ENCODE measurements at regions not wholly inside any gene's neighbourhood (a gene's known extent, or its start where the extent isn't known, plus 50 kb on each side); places are given as distances from the start of the nearest gene placed in this dataset.

DNA sequence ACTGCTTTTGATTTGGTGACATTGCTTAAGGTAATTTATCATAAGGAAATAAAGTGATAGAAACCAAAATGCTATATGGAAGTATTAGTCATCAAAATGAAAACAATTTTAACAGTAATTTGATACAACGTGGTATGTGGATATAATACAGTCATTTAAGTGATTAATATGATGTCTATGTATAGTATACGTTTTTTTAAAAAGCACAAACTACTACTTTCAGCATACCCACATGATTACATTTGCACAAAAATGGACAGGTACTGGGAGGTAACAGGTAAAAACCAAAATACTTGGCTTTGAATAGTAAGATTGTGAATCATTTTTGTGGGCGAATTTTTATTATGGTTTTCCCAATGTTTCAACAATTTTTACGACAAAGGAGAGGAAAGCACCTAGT is 97.6 kb downstream of the OGFRL1 start:
- Histone ChIP-seq H3K27me3 (ENCODE audit: control insufficient read depth, insufficient read depth, low read length) (no peaks in the 10 kb centered on the region), H3K9ac (ENCODE audit: low read length) (no peak overlapping the region), H3K4me3 (ENCODE audit: low read length) (no peak overlapping the region), H3K4me1 (ENCODE audit: control insufficient read depth, low read depth, low read length) (peaks cover 25% of the 10 kb centered on the region), H3K9me3 (ENCODE audit: control insufficient read depth, low read depth, low read length) (no peaks in the 10 kb centered on the region), H3K27ac (ENCODE audit: low read length) (no peak overlapping the region), H3K36me3 (ENCODE audit: control insufficient read depth, low read depth, low read length) (no peaks in the 10 kb centered on the region)

DNA sequence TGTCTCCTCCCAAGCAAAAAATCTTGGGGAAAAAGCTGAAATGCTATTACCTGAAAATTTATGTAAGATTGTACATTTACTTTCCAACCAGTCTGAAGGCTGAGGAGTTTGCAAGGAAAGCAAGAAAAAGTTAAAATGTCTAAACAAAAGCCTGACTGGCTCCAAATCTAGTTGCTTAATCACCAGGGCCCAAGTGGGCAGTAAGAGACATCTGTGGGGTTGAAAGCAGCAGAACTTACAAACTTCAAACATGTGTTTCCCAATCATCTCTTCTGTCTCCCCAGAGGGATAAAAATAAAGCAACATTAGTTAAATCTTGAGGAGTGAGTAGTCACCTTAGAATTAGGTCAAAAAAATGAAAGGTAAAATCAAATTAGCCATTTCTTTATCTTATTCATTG is 98.6 kb downstream of the OGFRL1 start:
- Histone ChIP-seq H3K27ac (ENCODE audit: low read length) (no peak overlapping the region), H3K36me3 (ENCODE audit: control insufficient read depth, low read depth, low read length) (no peaks in the 10 kb centered on the region), H3K9me3 (ENCODE audit: control insufficient read depth, low read depth, low read length) (no peaks in the 10 kb centered on the region), H3K4me3 (ENCODE audit: low read length) (no peak overlapping the region), H3K27me3 (ENCODE audit: control insufficient read depth, insufficient read depth, low read length) (no peaks in the 10 kb centered on the region), H3K4me1 (ENCODE audit: control insufficient read depth, low read depth, low read length) (peaks cover 25% of the 10 kb centered on the region), H3K9ac (ENCODE audit: low read length) (no peak overlapping the region)

DNA sequence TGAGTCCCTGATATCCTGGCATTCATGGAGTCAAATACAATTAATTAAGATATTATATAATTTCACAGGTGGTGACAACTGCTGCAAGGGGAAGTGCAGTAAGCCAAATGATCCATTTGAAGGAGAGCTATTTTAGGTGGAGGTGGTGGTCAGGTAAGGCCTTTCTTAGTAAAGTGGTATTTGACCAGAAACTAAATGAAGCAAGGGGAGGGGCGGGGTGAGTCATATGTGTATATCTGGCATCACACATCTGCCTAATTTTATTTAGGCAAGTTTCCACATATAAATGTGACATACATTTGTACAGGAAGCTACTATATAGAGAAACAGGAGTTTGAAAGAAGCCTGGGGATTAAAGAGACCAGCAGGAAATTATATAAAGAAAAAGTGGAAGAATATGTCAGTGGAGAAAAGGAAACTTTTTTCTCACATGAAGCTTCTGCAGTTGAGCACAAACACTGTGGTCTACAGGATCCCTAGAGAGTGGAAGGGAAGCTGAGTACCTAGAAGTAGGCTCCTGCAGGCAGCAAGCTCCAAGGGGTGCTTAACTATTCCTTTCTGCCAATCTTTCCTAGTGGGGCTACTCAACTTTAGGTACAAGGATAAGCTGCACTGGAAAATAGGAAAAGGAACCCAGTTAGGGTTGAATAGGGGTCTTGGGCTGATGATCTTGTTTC is 99.6 kb downstream of the OGFRL1 start:
- H3K9ac ChIP-seq (ENCODE audit: low read length): no peak overlapping the region
- no peaks in the 10 kb centered on the region for H3K27me3 ChIP-seq (ENCODE audit: control insufficient read depth, insufficient read depth, low read length)
- H3K27ac ChIP-seq (ENCODE audit: low read length): no peak overlapping the region
- peaks cover 25% of the 10 kb centered on the region for H3K4me1 ChIP-seq (ENCODE audit: control insufficient read depth, low read depth, low read length)
- no peaks in the 10 kb centered on the region for H3K9me3 ChIP-seq (ENCODE audit: control insufficient read depth, low read depth, low read length)
- H3K4me3 ChIP-seq (ENCODE audit: low read length): no peak overlapping the region
- no peaks in the 10 kb centered on the region for H3K36me3 ChIP-seq (ENCODE audit: control insufficient read depth, low read depth, low read length)

DNA sequence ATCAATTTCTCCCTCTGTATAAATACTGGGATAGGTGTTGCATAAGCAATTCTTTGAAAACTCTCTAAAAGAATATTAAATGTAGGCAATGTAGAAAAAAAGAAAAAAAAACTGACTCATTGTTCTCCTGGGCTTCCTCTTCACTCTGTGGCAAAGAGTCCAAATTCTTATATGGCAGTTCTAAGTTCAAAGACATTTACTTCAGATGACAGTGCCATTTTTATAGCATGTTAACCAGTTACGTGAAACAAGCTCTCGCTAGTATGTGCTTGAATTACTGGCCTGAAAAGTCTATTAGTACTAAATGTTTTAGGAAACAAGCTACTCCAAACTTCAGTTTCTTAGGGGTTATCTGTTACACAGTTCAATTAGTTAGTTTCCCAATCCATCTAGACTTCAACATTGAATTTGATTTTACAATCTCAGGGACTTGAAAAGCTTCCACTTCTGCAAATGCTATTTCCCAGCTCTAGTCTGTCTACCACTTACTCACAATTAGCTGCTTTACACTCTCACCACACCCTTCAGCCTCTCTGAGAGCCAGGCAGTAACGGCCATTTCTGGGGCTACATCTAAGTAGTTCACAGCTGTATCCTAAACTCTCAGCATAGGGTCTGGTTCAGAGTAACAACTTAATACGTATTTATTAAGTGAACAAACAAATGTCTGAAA is 100.4 kb downstream of the OGFRL1 start:
- no peaks in the 10 kb centered on the region for H3K36me3 ChIP-seq (ENCODE audit: control insufficient read depth, low read depth, low read length)
- H3K27me3 ChIP-seq (ENCODE audit: control insufficient read depth, insufficient read depth, low read length): no peaks in the 10 kb centered on the region
- H3K4me1 ChIP-seq (ENCODE audit: control insufficient read depth, low read depth, low read length): peaks cover 25% of the 10 kb centered on the region
- no peaks in the 10 kb centered on the region for H3K9me3 ChIP-seq (ENCODE audit: control insufficient read depth, low read depth, low read length)
- H3K9ac ChIP-seq (ENCODE audit: low read length): no peak overlapping the region
- no peak overlapping the region for H3K27ac ChIP-seq (ENCODE audit: low read length)
- H3K4me3 ChIP-seq (ENCODE audit: low read length): no peak overlapping the region

DNA sequence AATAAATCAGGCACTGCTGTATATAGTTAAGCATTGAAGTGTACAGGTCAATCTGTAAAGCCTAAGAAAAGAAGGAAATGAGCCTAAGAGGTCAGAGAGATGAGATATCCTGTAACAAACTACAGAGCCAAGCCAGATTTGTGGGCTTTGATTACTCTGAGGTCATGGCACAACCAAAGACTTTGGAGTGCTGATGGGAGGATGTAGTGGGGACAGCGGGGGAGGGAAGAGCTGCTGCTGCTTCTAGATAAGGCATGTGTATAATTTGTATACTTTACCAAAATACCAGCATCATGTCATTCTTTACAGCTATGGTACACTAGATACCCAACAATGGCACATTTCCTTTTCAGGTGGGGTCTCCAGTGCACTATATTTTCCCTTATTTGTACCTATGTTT is 102.5 kb downstream of the OGFRL1 start:
- no peak overlapping the region for H3K27ac ChIP-seq (ENCODE audit: low read length)

DNA sequence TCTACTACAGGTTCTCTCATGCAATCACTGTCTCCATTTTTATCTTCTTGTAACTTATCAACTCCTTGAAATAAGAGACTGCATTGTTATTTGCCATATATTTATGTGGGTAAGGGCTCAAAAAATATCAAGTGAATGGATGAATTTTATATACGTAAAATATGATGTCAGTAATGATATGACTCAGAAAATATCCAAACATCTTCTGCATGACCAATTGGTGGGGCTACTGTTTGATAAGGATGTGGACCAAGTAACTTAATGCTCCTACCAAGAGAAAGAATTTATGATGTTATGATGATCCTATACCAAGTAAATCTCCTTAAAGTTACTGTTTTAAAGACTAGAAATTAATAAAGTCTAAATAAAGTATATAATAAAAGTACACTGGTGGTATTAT is 103.7 kb downstream of the OGFRL1 start:
- H3K4me3 ChIP-seq (ENCODE audit: low read length): no peak overlapping the region
- no peaks in the 10 kb centered on the region for H3K27me3 ChIP-seq (ENCODE audit: control insufficient read depth, insufficient read depth, low read length)
- no peaks in the 10 kb centered on the region for H3K9me3 ChIP-seq (ENCODE audit: control insufficient read depth, low read depth, low read length)
- H3K4me1 ChIP-seq (ENCODE audit: control insufficient read depth, low read depth, low read length): peaks cover 13% of the 10 kb centered on the region
- no peak overlapping the region for H3K27ac ChIP-seq (ENCODE audit: low read length)
- H3K36me3 ChIP-seq (ENCODE audit: control insufficient read depth, low read depth, low read length): no peaks in the 10 kb centered on the region
- H3K9ac ChIP-seq (ENCODE audit: low read length): no peak overlapping the region

More for the DNA sequence above, 102.5 kb downstream of the OGFRL1 start:
- Histone ChIP-seq H3K4me3 (ENCODE audit: low read length) (no peak overlapping the region), H3K36me3 (ENCODE audit: control insufficient read depth, low read depth, low read length) (no peaks in the 10 kb centered on the region), H3K27me3 (ENCODE audit: control insufficient read depth, insufficient read depth, low read length) (no peaks in the 10 kb centered on the region), H3K9me3 (ENCODE audit: control insufficient read depth, low read depth, low read length) (no peaks in the 10 kb centered on the region), H3K4me1 (ENCODE audit: control insufficient read depth, low read depth, low read length) (peaks cover 24% of the 10 kb centered on the region), H3K9ac (ENCODE audit: low read length) (no peak overlapping the region)

DNA sequence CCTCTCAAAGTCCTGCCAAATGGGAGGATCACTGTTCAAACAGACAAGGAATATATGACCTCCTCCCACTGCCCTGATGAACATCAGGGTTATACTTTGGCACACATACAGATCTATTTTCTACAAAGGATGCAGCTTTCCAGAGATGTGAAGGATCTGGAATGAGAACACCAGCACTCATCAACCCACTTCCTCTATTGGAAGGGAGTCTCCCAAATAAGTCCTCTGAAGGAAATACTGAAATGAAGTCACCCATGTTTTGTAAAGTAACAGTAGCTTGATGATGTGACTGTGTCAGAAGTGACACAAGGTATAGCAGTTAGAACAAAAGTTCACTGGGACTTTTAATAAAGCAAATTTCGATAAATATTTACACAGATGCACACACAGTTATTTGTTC is 104.9 kb downstream of the OGFRL1 start:
- no peak overlapping the region for H3K4me3 ChIP-seq (ENCODE audit: low read length)
- no peaks in the 10 kb centered on the region for H3K36me3 ChIP-seq (ENCODE audit: control insufficient read depth, low read depth, low read length)
- H3K9ac ChIP-seq (ENCODE audit: low read length): no peak overlapping the region
- H3K9me3 ChIP-seq (ENCODE audit: control insufficient read depth, low read depth, low read length): no peaks in the 10 kb centered on the region
- no peak overlapping the region for H3K27ac ChIP-seq (ENCODE audit: low read length)
- no peaks in the 10 kb centered on the region for H3K27me3 ChIP-seq (ENCODE audit: control insufficient read depth, insufficient read depth, low read length)
- H3K4me1 ChIP-seq (ENCODE audit: control insufficient read depth, low read depth, low read length): peaks cover 8% of the 10 kb centered on the region

DNA sequence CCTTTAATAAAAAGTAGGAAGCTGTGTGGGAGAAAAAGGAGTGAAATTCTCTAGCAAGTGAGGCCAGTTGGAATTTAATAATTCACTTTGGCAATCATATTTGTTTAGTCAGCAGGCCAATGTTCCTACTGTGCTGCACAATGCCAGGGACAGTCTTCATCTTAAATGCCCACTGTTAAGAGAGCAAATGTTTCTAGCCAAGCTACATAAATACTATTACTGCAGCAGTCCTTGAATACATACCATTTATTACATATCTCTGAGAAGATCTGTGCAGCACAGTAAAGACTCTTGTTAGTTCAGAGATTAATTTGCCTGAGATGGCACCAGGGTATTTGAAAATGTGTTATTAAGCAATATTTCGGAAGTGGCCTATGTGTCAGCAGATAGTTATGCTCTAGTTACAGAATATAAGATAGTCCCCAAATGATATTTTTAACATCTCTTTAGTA is 105.4 kb downstream of the OGFRL1 start:
- Histone ChIP-seq H3K4me3 (ENCODE audit: low read length) (no peak overlapping the region), H3K4me1 (ENCODE audit: control insufficient read depth, low read depth, low read length) (peaks cover 7% of the 10 kb centered on the region)

DNA sequence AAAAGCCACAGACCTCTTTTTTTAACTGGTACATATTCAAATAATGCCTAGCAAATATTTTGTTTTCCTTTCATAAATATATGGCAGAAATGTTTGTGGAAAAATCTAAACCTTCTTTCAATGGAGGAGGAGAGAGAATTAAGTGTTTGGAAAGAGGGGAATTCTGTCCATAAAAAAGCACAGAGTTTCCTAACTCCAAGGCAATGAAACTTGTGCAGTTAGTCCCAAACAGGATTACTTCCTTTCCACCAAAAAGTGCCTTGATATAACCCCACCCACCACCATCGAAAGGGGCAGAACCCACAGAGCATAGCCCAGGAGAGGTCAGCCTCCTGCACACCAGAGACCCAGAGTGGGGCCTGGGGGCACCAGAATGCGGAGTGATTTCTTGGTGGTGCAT is 106.3 kb downstream of the OGFRL1 start:
- Histone ChIP-seq H3K27me3 (ENCODE audit: control insufficient read depth, insufficient read depth, low read length) (no peaks in the 10 kb centered on the region), H3K27ac (ENCODE audit: low read length) (no peak overlapping the region), H3K4me3 (ENCODE audit: low read length) (no peak overlapping the region), H3K36me3 (ENCODE audit: control insufficient read depth, low read depth, low read length) (no peaks in the 10 kb centered on the region), H3K4me1 (ENCODE audit: control insufficient read depth, low read depth, low read length) (peaks cover 7% of the 10 kb centered on the region), H3K9me3 (ENCODE audit: control insufficient read depth, low read depth, low read length) (no peaks in the 10 kb centered on the region), H3K9ac (ENCODE audit: low read length) (no peak overlapping the region)

More for the DNA sequence above, 105.4 kb downstream of the OGFRL1 start:
- Histone ChIP-seq H3K9ac (ENCODE audit: low read length) (no peak overlapping the region), H3K9me3 (ENCODE audit: control insufficient read depth, low read depth, low read length) (no peaks in the 10 kb centered on the region), H3K27me3 (ENCODE audit: control insufficient read depth, insufficient read depth, low read length) (no peaks in the 10 kb centered on the region), H3K36me3 (ENCODE audit: control insufficient read depth, low read depth, low read length) (no peaks in the 10 kb centered on the region), H3K27ac (ENCODE audit: low read length) (no peak overlapping the region)

DNA sequence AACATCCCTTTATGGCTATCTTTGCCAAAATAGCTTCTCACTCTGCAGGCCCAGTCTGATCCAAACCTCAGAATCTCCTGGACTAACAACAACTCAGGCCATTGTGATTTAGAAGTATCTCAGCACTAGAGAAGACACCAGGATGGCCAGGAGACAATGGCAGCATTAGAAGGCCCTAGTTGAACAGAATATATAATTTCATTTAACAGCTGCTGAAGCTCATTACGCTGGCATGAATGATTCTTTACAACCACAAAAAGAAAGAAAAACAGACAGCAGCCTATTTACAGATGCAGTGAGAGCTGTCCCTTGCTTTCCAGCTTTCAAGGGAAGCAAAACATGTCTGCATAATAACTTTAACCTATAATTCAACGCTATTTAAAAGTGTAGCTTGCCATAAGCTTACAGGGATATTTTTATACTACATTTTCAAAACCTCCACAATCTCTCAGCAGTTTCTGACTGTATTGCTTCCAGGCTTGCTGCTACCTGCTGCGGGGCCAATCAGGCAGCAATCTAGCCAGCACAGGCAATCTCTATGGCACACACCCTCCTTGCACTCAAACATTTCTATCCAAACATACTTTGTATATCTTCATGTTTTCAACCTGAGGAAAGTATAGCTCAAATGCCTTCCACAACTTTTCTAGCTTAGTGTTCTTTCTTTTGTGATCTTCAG is 107.3 kb downstream of the OGFRL1 start:
- Histone ChIP-seq H3K4me1 (ENCODE audit: control insufficient read depth, low read depth, low read length) (peaks cover under 1% of the 10 kb centered on the region), H3K9ac (ENCODE audit: low read length) (no peak overlapping the region), H3K27me3 (ENCODE audit: control insufficient read depth, insufficient read depth, low read length) (no peaks in the 10 kb centered on the region), H3K9me3 (ENCODE audit: control insufficient read depth, low read depth, low read length) (no peaks in the 10 kb centered on the region), H3K36me3 (ENCODE audit: control insufficient read depth, low read depth, low read length) (no peaks in the 10 kb centered on the region), H3K4me3 (ENCODE audit: low read length) (no peak overlapping the region), H3K27ac (ENCODE audit: low read length) (no peak overlapping the region)

DNA sequence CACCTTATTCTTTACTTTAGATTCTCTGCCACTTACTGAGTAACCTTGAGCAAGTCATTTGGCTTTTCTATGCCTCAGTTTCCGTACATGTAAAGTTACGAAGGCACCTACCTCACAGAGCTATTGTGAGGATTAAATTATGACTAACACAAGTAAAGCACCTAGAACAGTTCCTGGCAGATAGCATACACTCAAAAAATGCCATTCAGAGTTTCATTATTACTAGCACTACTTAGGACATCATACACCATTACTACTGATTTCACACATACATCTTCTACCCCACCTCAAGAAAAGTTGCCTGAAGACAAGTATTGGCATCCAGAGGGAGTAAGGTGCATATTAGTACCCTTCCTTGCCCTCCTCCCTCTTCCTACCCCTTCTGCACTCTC is 107.8 kb downstream of the OGFRL1 start:
- no peak overlapping the region for H3K9ac ChIP-seq (ENCODE audit: low read length)
- no peaks in the 10 kb centered on the region for H3K36me3 ChIP-seq (ENCODE audit: control insufficient read depth, low read depth, low read length)
- H3K9me3 ChIP-seq (ENCODE audit: control insufficient read depth, low read depth, low read length): no peaks in the 10 kb centered on the region
- no peak overlapping the region for H3K4me3 ChIP-seq (ENCODE audit: low read length)
- H3K4me1 ChIP-seq (ENCODE audit: control insufficient read depth, low read depth, low read length): no peaks in the 10 kb centered on the region
- no peak overlapping the region for H3K27ac ChIP-seq (ENCODE audit: low read length)
- no peaks in the 10 kb centered on the region for H3K27me3 ChIP-seq (ENCODE audit: control insufficient read depth, insufficient read depth, low read length)

All from iPS-18a (cell line).